Activated CD8-positive, alpha-beta T cell treated with anti-CD3 and anti-CD28 coated beads for 36 hours (primary cell): ENCODE measurements at regions not wholly inside any gene's neighbourhood (a gene's known extent, or its start where the extent isn't known, plus 50 kb on each side); places are given as distances from the start of the nearest gene placed in this dataset.

ENCODE experiments used
- ATAC-seq: fragments of 200-7000 bp; cut with Tn5 transposase; one replicate; pipeline ENCODE4 v1.10.0; 2021; ENCODE audit warnings: mild to moderate bottlenecking, moderate library complexity
- CTCF ChIA-PET: fragments of 350-600 bp; sonication (Branson Sonifier 250); formaldehyde crosslinking; loops from one replicate; lab custom pipeline; 2021; ENCODE audit warnings: antibody characterized with exemption; lab: Charles Lee
- POLR2A ChIA-PET: fragments of 350-600 bp; sonication (Branson Sonifier 250); formaldehyde crosslinking; loops from one replicate; lab custom pipeline; 2021; ENCODE audit warnings: antibody characterized with exemption; lab: Charles Lee
- DNase-seq: peaks from one replicate; pipeline ENCODE4 v3.0.0-alpha.2; 2020
- H3K27ac Mint-ChIP-seq: one replicate; pipeline ENCODE4 v1.8.0; 2021; ENCODE audit warnings: mild to moderate bottlenecking, mixed read lengths
- H3K27me3 Mint-ChIP-seq: one replicate; pipeline ENCODE4 v1.8.0; 2021; ENCODE audit warnings: mixed read lengths
- H3K36me3 Mint-ChIP-seq: one replicate; pipeline ENCODE4 v1.8.0; 2021; ENCODE audit warnings: low read depth, mixed read lengths
- H3K4me1 Mint-ChIP-seq: one replicate; pipeline ENCODE4 v1.8.0; 2021; ENCODE audit warnings: low read depth, mixed read lengths
- H3K4me3 Mint-ChIP-seq: one replicate; pipeline ENCODE4 v1.8.0; 2021; ENCODE audit warnings: mild to moderate bottlenecking, moderate library complexity, mixed read lengths
- H3K9me3 Mint-ChIP-seq: one replicate; pipeline ENCODE4 v1.8.0; 2021; ENCODE audit warnings: mixed read lengths
- intact Hi-C: fragments of 100-400 bp; cut with micrococcal nuclease; formaldehyde crosslinking; loops from one replicate; pipeline ENCODE4 v1.10.0; 2022
- TF ChIP-seq, protein P1 (sequence below): fragments of 200-600 bp; IDR thresholded peaks from one replicate; pipeline ENCODE4 v1.8.0; 2022; ENCODE audit warnings: antibody characterized with exemption, mild to moderate bottlenecking

DNA sequence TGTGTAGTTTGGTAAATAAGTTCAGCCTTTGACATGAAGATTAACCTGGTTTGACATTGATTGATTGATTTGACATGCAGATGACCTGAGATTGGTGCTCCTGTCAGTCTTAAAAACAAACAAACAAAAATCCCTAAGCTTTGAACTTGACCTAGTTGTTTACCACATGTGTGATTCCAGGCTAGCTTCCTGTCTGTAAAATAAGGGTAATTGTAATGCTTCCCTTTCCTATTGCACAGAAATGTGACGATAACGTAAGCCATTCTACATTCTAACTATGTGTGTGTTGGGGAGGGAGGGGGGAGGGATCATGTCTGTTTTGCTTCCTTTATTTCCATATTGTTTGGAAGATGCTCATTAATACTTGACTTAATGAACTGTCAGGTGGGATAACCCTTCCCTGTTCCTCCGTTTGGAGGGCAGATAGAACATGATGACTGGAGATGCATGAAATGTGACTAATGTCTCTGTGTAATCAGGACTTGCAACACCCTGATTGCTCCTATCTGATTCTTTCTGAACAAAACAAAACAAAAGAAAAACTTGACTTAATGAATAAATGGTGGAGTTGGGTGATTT lies 106.1 kb upstream of the CLMP start:
- no peak for DNase-seq
- no peak for ATAC-seq
- Mint-ChIP-seq H3K36me3 (no peaks in the 10 kb centered on the region), H3K4me1 (peaks cover 37% of the 10 kb centered on the region), H3K27ac (no peak overlapping the region), H3K9me3 (no peaks in the 10 kb centered on the region), H3K27me3 (peaks cover 18% of the 10 kb centered on the region), H3K4me3 (no peak overlapping the region)
- POLR2A ChIA-PET, result interaction anchor here (1.2 kb wide), 1 partner anchor 81 kb away, joined by 3 read pairs; no protein-coding TSS in a partner anchor
- intact Hi-C loops, result loop anchor here (5.0 kb wide), 1 partner anchor 151 kb away; no protein-coding TSS in a partner anchor
- CTCF ChIA-PET, result interaction anchor here (0.7 to 5.7 kb wide), 26 partner anchors 8 to 275 kb away, joined by 3 to 54 read pairs (median 4); partner anchors contain the start of gene GRAMD1B
- TF ChIP-seq, protein P1, sequence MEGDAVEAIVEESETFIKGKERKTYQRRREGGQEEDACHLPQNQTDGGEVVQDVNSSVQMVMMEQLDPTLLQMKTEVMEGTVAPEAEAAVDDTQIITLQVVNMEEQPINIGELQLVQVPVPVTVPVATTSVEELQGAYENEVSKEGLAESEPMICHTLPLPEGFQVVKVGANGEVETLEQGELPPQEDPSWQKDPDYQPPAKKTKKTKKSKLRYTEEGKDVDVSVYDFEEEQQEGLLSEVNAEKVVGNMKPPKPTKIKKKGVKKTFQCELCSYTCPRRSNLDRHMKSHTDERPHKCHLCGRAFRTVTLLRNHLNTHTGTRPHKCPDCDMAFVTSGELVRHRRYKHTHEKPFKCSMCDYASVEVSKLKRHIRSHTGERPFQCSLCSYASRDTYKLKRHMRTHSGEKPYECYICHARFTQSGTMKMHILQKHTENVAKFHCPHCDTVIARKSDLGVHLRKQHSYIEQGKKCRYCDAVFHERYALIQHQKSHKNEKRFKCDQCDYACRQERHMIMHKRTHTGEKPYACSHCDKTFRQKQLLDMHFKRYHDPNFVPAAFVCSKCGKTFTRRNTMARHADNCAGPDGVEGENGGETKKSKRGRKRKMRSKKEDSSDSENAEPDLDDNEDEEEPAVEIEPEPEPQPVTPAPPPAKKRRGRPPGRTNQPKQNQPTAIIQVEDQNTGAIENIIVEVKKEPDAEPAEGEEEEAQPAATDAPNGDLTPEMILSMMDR, result no peak

- no peak overlapping the region for H3K4me3 Mint-ChIP-seq
- H3K36me3 Mint-ChIP-seq, result no peaks in the 10 kb centered on the region
- TF ChIP-seq, protein P1, result no peak
- POLR2A ChIA-PET, result no interaction called here
- peaks cover 37% of the 10 kb centered on the region for H3K4me1 Mint-ChIP-seq
- no peak for DNase-seq
- intact Hi-C loops, result loop anchor here (5.0 kb wide), 1 partner anchor 153 kb away; no protein-coding TSS in a partner anchor
- CTCF ChIA-PET, result interaction anchor here (0.9 to 5.7 kb wide), 7 partner anchors 27 to 197 kb away, joined by 3 to 54 read pairs (median 10); no protein-coding TSS in a partner anchor
- no peaks in the 10 kb centered on the region for H3K9me3 Mint-ChIP-seq
- no peak for ATAC-seq
- H3K27ac Mint-ChIP-seq, result no peak overlapping the region
- H3K27me3 Mint-ChIP-seq, result peaks cover 15% of the 10 kb centered on the region
These were observed 104.7 kb upstream of the CLMP start for GRCh38 chr11:123299721-123300120.

- POLR2A ChIA-PET, result no interaction called here
- no peak for ATAC-seq
- intact Hi-C loops, result no loop called here
These were observed 103.7 kb upstream of the CLMP start for GRCh38 chr11:123298488-123299447.

GRCh38 chr11:123292647-123293046 lies 97.6 kb upstream of the CLMP start:
- POLR2A ChIA-PET, result no interaction called here
- CTCF ChIA-PET, result interaction anchor here (1.2 to 1.6 kb wide), 4 partner anchors 9 to 142 kb away, joined by 3 to 7 read pairs (median 4); no protein-coding TSS in a partner anchor
- Mint-ChIP-seq H3K27me3 (no peaks in the 10 kb centered on the region), H3K36me3 (no peaks in the 10 kb centered on the region), H3K4me3 (no peak overlapping the region), H3K27ac (no peak overlapping the region), H3K9me3 (no peaks in the 10 kb centered on the region), H3K4me1 (no peaks in the 10 kb centered on the region)
- intact Hi-C loops, result no loop called here
- TF ChIP-seq, protein P1, result no peak
- DNase-seq, result no peak
- no peak for ATAC-seq

More at GRCh38 chr11:123298488-123299447, 103.7 kb upstream of the CLMP start:
- peaks cover 30% of the 10 kb centered on the region for H3K4me1 Mint-ChIP-seq
- H3K4me3 Mint-ChIP-seq, result no peak overlapping the region
- DNase-seq, result no peak
- H3K36me3 Mint-ChIP-seq, result no peaks in the 10 kb centered on the region
- TF ChIP-seq, protein P1, result no peak
- H3K27me3 Mint-ChIP-seq, result peaks cover 8% of the 10 kb centered on the region
- CTCF ChIA-PET, result interaction anchor here (0.9 to 5.7 kb wide), 8 partner anchors 28 to 213 kb away, joined by 3 to 54 read pairs (median 6); no protein-coding TSS in a partner anchor
- H3K27ac Mint-ChIP-seq, result no peak overlapping the region
- no peaks in the 10 kb centered on the region for H3K9me3 Mint-ChIP-seq
